Activated naive CD4-positive, alpha-beta T cell treated with anti-CD3 and anti-CD28 coated beads, Interleukin-2, amount 50 U/mL, for 72 hours (primary cell): ENCODE measurements at regions not wholly inside any gene's neighbourhood (a gene's known extent, or its start where the extent isn't known, plus 50 kb on each side); places are given as distances from the start of the nearest gene placed in this dataset.
A peak's percentile ranks its signal among the peaks of the same experiment; 100 is the strongest.
"Not testable (repeated sequence)": the region's sequence is repeated elsewhere in the genome, so short reads cannot be mapped to it uniquely, and the experiment has no call there.

Experiments used
- ATAC-seq, 2 donors: fragments of 150-1000 bp; cut with Tn5 transposase; 2 replicates each; pipeline ENCODE4 v1.10.0; 2021; ENCODE audit warnings: mild to moderate bottlenecking in 2 of 2, moderate library complexity in 2 of 2
- DNase-seq, 2 donors: peaks; one replicate each; pipeline ENCODE4 v3.0.0; 2021 to 2022; ENCODE audit warnings: low spot score in 2 of 2
- H3K27ac Mint-ChIP-seq, 2 donors: one replicate each; pipeline ENCODE4 v1.8.0; 2022; ENCODE audit warnings: mild to moderate bottlenecking in 2 of 2, mixed read lengths in 2 of 2
- H3K36me3 Mint-ChIP-seq, 2 donors: one replicate each; pipeline ENCODE4 v1.8.0; 2022; ENCODE audit warnings: mixed read lengths in 2 of 2
- H3K9me3 Mint-ChIP-seq, 2 donors: one replicate each; pipeline ENCODE4 v1.8.0; 2022; ENCODE audit warnings: mixed read lengths in 2 of 2

- Mint-ChIP-seq H3K27ac (no peak overlapping the region), H3K36me3 (no peaks in the 10 kb centered on the region), H3K9me3 (peaks cover 5 to 8% of the 10 kb centered on the region in 2 donors)
- DNase-seq (no peak), ATAC-seq (no peak)
Observed at GRCh38 chr6:92682516-92683398, 736.6 kb downstream of the EPHA7 start.

DNA sequence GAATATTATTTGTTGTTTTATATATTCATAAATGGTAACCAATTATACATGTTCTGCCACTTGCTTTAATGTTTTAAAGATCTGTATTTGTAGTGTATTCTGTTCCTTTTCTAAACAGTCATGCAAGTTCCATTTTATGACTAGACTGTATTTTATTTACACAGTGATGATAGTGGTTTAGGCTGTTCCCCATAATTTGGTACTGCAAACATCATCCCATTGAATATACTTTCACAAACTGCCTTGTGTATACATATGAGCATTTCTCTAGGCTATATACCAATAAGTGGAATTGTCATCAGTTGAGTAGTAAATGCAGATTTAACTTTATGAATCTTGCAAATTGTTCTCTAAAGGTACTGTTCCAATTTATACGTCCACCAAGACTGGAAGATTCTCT lies 738.0 kb downstream of the EPHA7 start:
- DNase-seq (no peak), ATAC-seq (no peak)
- no peaks in the 10 kb centered on the region for H3K36me3 Mint-ChIP-seq
- H3K9me3 Mint-ChIP-seq = peaks cover 0 to 3% of the 10 kb centered on the region in 2 donors
- H3K27ac Mint-ChIP-seq = no peak overlapping the region

GRCh38 chr6:92671462-92671861 lies 747.9 kb downstream of the EPHA7 start:
- ATAC-seq, H3K27ac Mint-ChIP-seq, DNase-seq: not testable (repeated sequence)
- peaks cover 0 to 10% of the 10 kb centered on the region in 2 donors for H3K36me3 Mint-ChIP-seq
- H3K9me3 Mint-ChIP-seq = peaks cover 6 to 19% of the 10 kb centered on the region in 2 donors

DNA sequence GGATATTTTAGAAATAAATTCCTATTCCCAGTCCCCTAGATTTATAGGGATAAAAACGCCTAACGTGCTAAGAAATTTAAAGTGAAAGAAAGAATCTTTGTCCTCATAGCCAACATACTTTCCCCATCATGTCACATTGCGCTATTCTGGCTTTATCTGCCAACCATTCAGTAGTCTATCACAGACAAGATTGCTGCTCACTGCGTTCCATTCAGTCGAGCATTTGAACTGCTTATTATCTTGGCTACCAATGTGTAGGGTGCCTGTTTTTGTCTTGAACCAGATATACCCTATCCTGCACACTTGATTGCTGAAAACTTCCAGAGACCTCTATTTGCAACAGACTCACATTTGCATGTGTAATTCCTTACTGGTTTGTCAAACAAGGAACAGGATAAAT lies 751.5 kb downstream of the EPHA7 start:
- peaks cover 0 to 5% of the 10 kb centered on the region in 2 donors for H3K36me3 Mint-ChIP-seq
- ATAC-seq (no peak), DNase-seq (no peak)
- H3K27ac Mint-ChIP-seq = no peak overlapping the region
- peaks cover 6 to 10% of the 10 kb centered on the region in 2 donors for H3K9me3 Mint-ChIP-seq

DNA sequence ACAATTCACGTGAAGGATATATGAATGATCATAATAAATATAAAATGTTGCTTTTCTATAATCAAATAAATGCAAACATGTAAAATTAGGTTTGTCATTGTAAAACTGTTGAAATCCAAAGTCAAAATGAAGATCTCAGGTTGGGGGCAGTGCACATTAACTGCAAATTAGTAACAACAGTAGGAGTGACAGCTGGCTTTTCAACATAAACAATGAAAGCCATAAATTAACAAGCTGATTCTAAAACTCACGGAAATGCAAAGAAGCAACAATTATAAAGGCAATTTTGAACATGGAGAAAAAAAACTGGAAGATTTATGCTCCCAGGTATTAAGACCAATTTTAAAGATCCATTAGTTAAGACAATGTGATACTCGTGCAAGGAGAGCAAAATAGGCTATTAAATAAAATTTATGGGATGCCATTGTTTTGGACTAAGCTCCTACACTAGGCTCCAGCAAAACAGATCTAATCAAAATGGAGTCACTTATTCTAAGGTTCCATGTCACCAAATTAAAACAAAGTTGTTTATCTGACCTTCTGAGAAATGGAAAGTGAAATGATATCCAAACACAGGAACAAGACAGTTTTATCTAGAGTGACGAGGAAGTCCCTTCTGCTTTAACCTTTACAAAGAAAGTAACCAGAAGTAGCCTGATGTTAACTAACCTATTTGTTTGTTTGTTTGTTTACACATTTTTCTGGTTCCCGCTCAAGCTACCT lies 770.8 kb downstream of the EPHA7 start:
- no peak for DNase-seq
- Mint-ChIP-seq H3K36me3 (peaks cover 5 to 7% of the 10 kb centered on the region in 2 donors), H3K27ac (no peak overlapping the region), H3K9me3 (peaks cover 11 to 13% of the 10 kb centered on the region in 2 donors)
- ATAC-seq = no peak

DNA sequence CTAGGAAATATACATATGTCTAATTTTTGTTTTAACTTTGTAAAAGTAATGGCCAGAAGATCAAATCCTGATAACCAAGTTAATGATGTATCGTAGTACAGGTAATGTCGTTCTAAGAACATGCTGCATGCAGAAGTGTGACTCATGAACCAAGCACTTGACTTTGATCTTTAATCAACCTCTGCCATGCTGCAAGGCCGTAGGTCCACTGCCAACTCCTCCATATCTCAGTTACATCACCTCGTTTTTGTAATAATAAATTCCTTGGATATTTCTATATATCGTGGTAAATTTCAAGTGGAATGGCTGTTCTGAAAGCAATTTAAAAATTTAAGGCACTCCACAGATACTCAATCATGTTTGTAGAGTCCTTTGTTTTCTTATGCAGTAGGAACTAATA lies 771.7 kb downstream of the EPHA7 start:
- H3K9me3 Mint-ChIP-seq = peaks cover 12 to 13% of the 10 kb centered on the region in 2 donors
- H3K36me3 Mint-ChIP-seq = peaks cover 5 to 7% of the 10 kb centered on the region in 2 donors

GRCh38 chr6:92644104-92644791 lies 775.1 kb downstream of the EPHA7 start:
- not testable (repeated sequence) for H3K36me3 Mint-ChIP-seq, ATAC-seq, H3K27ac Mint-ChIP-seq
- H3K9me3 Mint-ChIP-seq = peaks cover 11 to 13% of the 10 kb centered on the region in 2 donors
- DNase-seq = peak; percentile 41 to 52

More for the DNA sequence above, 771.7 kb downstream of the EPHA7 start:
- ATAC-seq (no peak), DNase-seq (no peak)
- no peak overlapping the region for H3K27ac Mint-ChIP-seq

DNA sequence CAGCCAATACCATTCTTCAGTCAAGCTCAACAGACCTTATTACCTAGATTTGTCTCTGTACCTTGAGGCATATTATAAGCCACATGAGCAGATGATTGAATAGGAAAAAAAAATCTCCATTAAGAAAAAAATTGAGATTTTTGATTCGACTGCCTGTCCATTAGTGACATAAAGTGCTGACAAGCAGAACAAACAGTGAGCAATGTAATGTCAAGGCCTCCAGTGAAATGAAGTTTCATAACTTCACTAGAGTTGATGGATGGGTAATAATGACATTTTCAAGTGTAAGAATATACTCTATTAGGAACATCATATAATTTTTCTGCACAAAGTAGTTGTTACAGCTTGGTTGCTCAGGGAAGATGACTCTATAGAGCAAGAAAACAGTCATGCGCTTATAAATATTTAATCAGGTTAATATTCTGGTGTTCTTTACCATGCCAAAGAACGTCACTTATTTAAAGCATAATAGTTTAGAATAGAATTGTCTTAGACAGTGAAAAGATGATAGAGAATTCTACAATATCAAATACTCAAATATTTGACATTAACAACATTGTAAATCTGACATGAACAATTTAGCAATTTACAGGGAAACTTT lies 783.7 kb downstream of the EPHA7 start:
- ATAC-seq (no peak), DNase-seq (no peak)
- H3K9me3 Mint-ChIP-seq = peaks cover 3 to 16% of the 10 kb centered on the region in 2 donors
- no peaks in the 10 kb centered on the region for H3K36me3 Mint-ChIP-seq
- H3K27ac Mint-ChIP-seq = no peak overlapping the region

GRCh38 chr6:92634561-92634960 lies 784.8 kb downstream of the EPHA7 start:
- no peak overlapping the region for H3K27ac Mint-ChIP-seq
- no peak for ATAC-seq
- peaks cover 3 to 9% of the 10 kb centered on the region in 2 donors for H3K9me3 Mint-ChIP-seq
- DNase-seq = no peak
- no peaks in the 10 kb centered on the region for H3K36me3 Mint-ChIP-seq

DNA sequence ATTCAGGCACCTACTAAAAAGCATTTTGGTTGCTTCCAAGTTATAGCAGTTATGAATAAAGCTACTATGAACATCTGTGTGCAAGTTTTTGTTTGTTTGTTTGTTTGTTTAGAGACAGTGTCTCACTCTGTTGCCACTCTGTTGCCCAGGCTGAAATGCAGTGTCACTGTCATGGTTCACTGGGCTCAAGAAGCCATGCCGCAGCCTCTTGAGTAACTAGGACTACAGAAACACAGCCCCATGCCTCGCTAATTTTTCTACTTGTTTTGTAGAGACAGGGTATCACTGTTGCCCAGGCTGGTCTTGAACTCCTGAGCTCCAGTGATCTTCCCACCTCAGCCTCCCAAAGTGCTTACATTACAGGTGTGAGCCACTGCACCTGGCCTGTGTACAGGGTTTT lies 795.9 kb downstream of the EPHA7 start:
- Mint-ChIP-seq H3K27ac (no peak overlapping the region), H3K36me3 (peaks cover 0 to 5% of the 10 kb centered on the region in 2 donors), H3K9me3 (peaks cover 9% of the 10 kb centered on the region in 2 donors)
- ATAC-seq (no peak), DNase-seq (no peak)

GRCh38 chr6:92617721-92618120 lies 801.6 kb downstream of the EPHA7 start:
- H3K9me3 Mint-ChIP-seq = peaks cover 12 to 19% of the 10 kb centered on the region in 2 donors
- H3K36me3 Mint-ChIP-seq = peaks cover 0 to 5% of the 10 kb centered on the region in 2 donors
- no peak for ATAC-seq
- H3K27ac Mint-ChIP-seq = no peak overlapping the region
- DNase-seq = no peak

DNA sequence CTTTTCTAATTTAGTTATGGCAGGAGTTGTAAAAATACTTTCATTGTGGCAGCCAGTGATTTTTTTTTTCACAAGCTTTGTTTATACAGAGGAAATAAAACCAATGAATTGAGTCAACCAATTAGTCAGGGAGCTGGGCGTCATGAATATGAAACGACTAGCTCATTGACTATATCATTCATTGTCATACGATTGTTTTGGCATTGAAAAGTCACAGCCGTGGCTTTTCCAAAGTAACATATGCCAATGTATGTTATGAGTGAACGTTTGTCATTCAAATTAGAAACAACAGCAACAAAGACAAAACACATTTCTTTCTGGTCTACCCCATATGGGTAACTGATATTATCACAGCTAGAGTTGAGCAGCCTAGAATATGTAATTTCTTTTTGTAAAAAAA lies 810.6 kb downstream of the EPHA7 start:
- DNase-seq (no peak), ATAC-seq (no peak)
- Mint-ChIP-seq H3K9me3 (peaks cover 20 to 27% of the 10 kb centered on the region in 2 donors), H3K27ac (no peak overlapping the region), H3K36me3 (peaks cover 0 to 8% of the 10 kb centered on the region in 2 donors)

- no peak for ATAC-seq
Observed at GRCh38 chr6:92593201-92593600, 826.2 kb downstream of the EPHA7 start.

DNA sequence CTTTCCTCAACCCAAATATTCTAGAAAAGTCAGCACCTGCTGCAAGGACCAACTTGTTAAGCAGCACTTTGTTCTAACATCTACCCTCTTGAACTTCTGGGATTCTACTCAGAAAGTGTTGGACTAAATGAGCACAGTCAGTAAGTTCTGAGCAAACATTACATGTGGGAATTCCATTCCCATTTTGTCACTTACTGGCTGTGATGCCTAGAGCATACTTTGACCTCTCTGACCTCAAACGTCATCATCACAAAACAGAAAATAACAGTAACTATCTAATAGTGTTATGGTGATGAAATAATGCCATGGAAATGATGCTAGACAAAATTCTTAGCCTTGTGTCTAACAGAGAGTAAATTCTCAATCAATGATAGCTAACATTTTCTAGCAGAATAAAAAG lies 829.4 kb downstream of the EPHA7 start:
- ATAC-seq = no peak
- Mint-ChIP-seq H3K27ac (no peak overlapping the region), H3K36me3 (no peaks in the 10 kb centered on the region), H3K9me3 (peaks cover 4 to 5% of the 10 kb centered on the region in 2 donors)
- no peak for DNase-seq

More at GRCh38 chr6:92593201-92593600, 826.2 kb downstream of the EPHA7 start:
- no peaks in the 10 kb centered on the region for H3K9me3 Mint-ChIP-seq
- H3K27ac Mint-ChIP-seq = no peak overlapping the region
- H3K36me3 Mint-ChIP-seq = no peaks in the 10 kb centered on the region
- DNase-seq = no peak

DNA sequence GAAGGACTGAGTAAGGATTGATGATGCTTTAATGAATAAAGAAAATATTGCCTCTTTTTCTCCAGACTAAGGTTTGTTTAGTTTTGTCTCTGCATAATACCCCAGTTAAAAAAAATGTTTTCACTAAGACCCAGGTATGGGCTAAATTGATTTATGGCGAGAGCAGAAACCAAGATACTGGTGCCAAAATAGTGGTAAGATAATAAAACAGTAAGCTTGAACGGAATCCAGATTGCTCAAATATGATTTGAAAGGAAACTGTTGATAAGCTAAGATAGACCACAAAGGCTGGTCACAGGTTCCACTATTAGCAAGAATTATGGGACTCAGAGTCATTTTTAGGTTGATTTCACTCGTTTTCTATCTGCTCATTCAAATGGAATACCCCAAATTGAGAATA lies 831.2 kb downstream of the EPHA7 start:
- no peaks in the 10 kb centered on the region for H3K36me3 Mint-ChIP-seq
- no peak overlapping the region for H3K27ac Mint-ChIP-seq
- DNase-seq (no peak), ATAC-seq (no peak)
- peaks cover 4 to 5% of the 10 kb centered on the region in 2 donors for H3K9me3 Mint-ChIP-seq

DNA sequence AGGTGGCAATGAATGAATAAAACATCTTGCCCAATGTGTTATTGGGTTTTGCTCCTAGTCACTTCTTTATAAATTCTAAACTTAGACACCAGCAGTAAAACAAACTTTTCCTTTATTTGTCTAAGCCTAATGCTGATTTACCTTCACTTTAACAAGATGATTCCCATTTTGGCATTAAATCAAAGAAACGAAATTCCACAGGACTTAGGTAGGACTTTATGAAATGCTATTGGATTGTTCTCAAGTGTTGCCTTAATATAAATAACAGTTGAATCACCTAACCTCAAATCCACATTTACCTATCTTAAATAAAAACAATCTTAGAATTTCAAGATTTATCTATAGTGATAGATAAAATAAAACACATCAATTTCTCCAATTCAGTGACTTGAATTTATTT lies 831.8 kb downstream of the EPHA7 start:
- Mint-ChIP-seq H3K27ac (no peak overlapping the region), H3K9me3 (peaks cover 4 to 5% of the 10 kb centered on the region in 2 donors), H3K36me3 (no peaks in the 10 kb centered on the region)
- DNase-seq (no peak), ATAC-seq (no peak)
